ENCODE measurements at regions not wholly inside any gene's neighbourhood (a gene's known extent, or its start where the extent isn't known, plus 50 kb on each side); places are given as distances from the start of the nearest gene placed in this dataset.

- WGBS, 2 donors: 47 to 57% methylated on average over 1 of the region's 1 CpG
- no peak overlapping the region for H3K27ac ChIP-seq
- no peaks in the 10 kb centered on the region for H3K4me1 ChIP-seq
- no peak for DNase-seq
- H3K27me3 ChIP-seq: no peaks in the 10 kb centered on the region
- intact Hi-C loops (cut with DNase I): no loop called here
- TF ChIP-seq POLR2A (IDR thresholded peaks at IDR 0.05) (no peak), CTCF (IDR thresholded peaks at IDR 0.05) (no peak)
- no peak overlapping the region for H3K4me3 ChIP-seq (replicated peaks in 1 of 3)
- H3K36me3 ChIP-seq: no peaks in the 10 kb centered on the region
- H3K9me3 ChIP-seq: no peaks in the 10 kb centered on the region
Observed at GRCh38 chr13:106078191-106078590, 457.3 kb downstream of the EFNB2 start.

- Histone ChIP-seq H3K4me1 (no peaks in the 10 kb centered on the region), H3K36me3 (no peaks in the 10 kb centered on the region), H3K9me3 (no peaks in the 10 kb centered on the region), H3K4me3 (replicated peaks in 1 of 3) (no peak overlapping the region), H3K27ac (no peak overlapping the region), H3K27me3 (no peaks in the 10 kb centered on the region)
- 94 to 100% methylated on average over 1 of the region's 1 CpG for WGBS, 2 donors
- DNase-seq: no peak
- intact Hi-C loops (cut with DNase I): no loop called here
- no peak for TF ChIP-seq CTCF (IDR thresholded peaks at IDR 0.05)
- TF ChIP-seq POLR2A (IDR thresholded peaks at IDR 0.05): no peak
Observed at GRCh38 chr13:106077017-106077416, 458.4 kb downstream of the EFNB2 start.

GRCh38 chr13:106072014-106072413, 463.4 kb downstream of the EFNB2 start:
- no peak for TF ChIP-seq CTCF (IDR thresholded peaks at IDR 0.05)
- no peak for TF ChIP-seq POLR2A (IDR thresholded peaks at IDR 0.05)
- no peaks in the 10 kb centered on the region for H3K36me3 ChIP-seq
- no peaks in the 10 kb centered on the region for H3K4me1 ChIP-seq
- DNase-seq: no peak
- intact Hi-C loops (cut with DNase I): no loop called here
- H3K4me3 ChIP-seq (replicated peaks in 1 of 3): no peak overlapping the region
- H3K27ac ChIP-seq: no peak overlapping the region
- H3K27me3 ChIP-seq: no peaks in the 10 kb centered on the region
- 95 to 96% methylated on average over 1 of the region's 1 CpG for WGBS, 2 donors
- no peaks in the 10 kb centered on the region for H3K9me3 ChIP-seq

GRCh38 chr13:106063591-106064313, 471.7 kb downstream of the EFNB2 start:
- no peak for DNase-seq
- intact Hi-C loops (cut with DNase I): no loop called here
- TF ChIP-seq POLR2A (IDR thresholded peaks at IDR 0.05) (no peak), CTCF (IDR thresholded peaks at IDR 0.05) (no peak)
- no peaks in the 10 kb centered on the region for H3K27me3 ChIP-seq
- no peaks in the 10 kb centered on the region for H3K4me1 ChIP-seq
- 77 to 83% methylated on average over 8 of the region's 8 CpGs for WGBS, 2 donors
- no peaks in the 10 kb centered on the region for H3K9me3 ChIP-seq
- no peak overlapping the region for H3K4me3 ChIP-seq (replicated peaks in 1 of 3)
- H3K36me3 ChIP-seq: no peaks in the 10 kb centered on the region
- H3K27ac ChIP-seq: no peak overlapping the region

GRCh38 chr13:106061781-106062180, 473.7 kb downstream of the EFNB2 start:
- H3K4me1 ChIP-seq: no peaks in the 10 kb centered on the region
- TF ChIP-seq CTCF (IDR thresholded peaks at IDR 0.05) (no peak), POLR2A (IDR thresholded peaks at IDR 0.05) (no peak)
- no peak overlapping the region for H3K4me3 ChIP-seq (replicated peaks in 1 of 3)
- H3K36me3 ChIP-seq: no peaks in the 10 kb centered on the region
- intact Hi-C loops (cut with DNase I): no loop called here
- H3K27me3 ChIP-seq: no peaks in the 10 kb centered on the region
- WGBS, 2 donors: 76 to 78% methylated on average over 11 of the region's 11 CpGs
- DNase-seq: no peak
- H3K27ac ChIP-seq: no peak overlapping the region
- H3K9me3 ChIP-seq: no peaks in the 10 kb centered on the region

All from thyroid gland (tissue), 4 donors.